ENCODE measurements at regions not wholly inside any gene's neighbourhood (a gene's known extent, or its start where the extent isn't known, plus 50 kb on each side); places are given as distances from the start of the nearest gene placed in this dataset.

DNA sequence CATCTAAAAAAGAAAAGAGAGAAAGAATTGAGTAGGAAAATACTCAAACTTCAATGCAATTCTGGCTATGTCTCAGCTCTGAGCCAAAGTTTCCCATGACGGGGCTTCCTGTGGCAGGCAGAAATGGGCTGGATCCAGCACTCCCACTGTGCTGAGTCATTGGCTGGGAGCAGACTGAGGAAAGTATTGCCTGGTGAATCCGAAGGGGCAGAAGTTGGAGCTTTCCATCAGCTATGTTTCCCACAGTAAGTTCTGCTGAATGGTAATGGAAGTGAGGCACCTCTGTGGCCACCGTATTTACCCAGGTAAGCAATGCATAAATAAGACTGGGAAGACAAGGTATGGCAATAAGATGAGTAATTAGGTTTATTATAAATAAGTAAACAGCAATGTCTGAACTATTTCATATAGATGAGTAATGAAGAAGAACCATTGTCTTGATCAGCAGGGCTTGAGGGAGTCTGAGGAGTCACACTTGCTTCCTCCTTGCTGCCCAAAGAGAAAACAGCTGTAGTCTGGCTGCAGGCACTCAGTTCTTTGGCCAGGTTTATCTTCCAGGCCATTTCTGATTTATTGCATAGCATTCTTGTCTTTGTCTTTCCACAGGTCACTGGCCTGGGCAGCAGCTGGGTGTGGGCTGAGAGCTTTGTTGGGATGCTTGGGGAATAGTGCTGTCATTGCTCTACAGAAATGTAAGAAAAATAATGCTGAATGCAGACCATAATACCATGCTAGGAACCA, 255.3 kb downstream of the DNAJB9 start:
- Mint-ChIP-seq H3K4me1 (no peaks in the 10 kb centered on the region), H3K4me3 (no peak overlapping the region), H3K27ac (no peak overlapping the region), H3K36me3 (no peaks in the 10 kb centered on the region), H3K9me3 (peaks cover 7% of the 10 kb centered on the region)
- ATAC-seq (no peak), DNase-seq (ENCODE audit: low spot score in 2 of 2) (no peak)

DNA sequence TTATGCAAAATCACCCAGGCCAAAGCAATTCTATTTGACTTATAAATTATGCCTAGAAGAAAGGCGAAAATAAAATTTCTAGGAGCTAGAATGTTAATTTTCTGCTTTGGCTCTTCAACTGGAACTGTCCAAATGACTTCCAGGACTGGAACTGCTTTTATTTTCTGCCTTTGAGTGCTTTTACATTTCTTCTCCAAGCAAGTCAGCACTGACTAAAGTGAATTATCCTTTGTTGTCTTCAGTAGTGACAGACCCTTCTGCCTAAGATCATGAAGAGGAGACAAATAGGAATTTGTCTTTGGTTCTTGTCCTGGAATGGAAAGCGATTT, 255.9 kb downstream of the DNAJB9 start:
- no peak for DNase-seq (ENCODE audit: low spot score in 2 of 2)
- Mint-ChIP-seq H3K27ac (no peak overlapping the region), H3K4me3 (no peak overlapping the region), H3K36me3 (no peaks in the 10 kb centered on the region), H3K9me3 (peaks cover 7% of the 10 kb centered on the region), H3K4me1 (no peaks in the 10 kb centered on the region)
- no peak for ATAC-seq

DNA sequence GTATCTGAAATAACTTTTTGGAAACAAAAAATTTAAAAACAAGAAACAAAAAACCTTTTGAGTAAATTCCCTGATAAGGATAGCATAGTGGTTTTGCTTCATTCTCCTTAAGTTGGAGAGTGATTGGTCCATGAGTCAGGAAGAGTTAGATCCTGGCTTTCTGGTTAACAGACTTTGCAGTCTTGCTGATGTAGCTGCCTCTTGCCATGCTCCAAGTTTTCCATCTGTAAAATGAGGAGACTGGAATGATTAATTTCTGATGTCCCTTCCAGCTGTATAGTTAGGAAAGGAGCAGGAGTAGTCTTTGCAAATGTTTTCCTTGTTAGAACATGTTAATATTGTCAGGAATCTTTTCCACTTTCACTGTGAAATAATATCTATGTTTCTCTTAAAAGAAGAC, 266.6 kb downstream of the DNAJB9 start:
- no peaks in the 10 kb centered on the region for H3K36me3 Mint-ChIP-seq
- H3K9me3 Mint-ChIP-seq: peaks cover 13% of the 10 kb centered on the region
- ATAC-seq (no peak), DNase-seq (ENCODE audit: low spot score in 2 of 2) (no peak)
- H3K27ac Mint-ChIP-seq: no peak overlapping the region
- no peak overlapping the region for H3K4me3 Mint-ChIP-seq
- no peaks in the 10 kb centered on the region for H3K4me1 Mint-ChIP-seq

DNA sequence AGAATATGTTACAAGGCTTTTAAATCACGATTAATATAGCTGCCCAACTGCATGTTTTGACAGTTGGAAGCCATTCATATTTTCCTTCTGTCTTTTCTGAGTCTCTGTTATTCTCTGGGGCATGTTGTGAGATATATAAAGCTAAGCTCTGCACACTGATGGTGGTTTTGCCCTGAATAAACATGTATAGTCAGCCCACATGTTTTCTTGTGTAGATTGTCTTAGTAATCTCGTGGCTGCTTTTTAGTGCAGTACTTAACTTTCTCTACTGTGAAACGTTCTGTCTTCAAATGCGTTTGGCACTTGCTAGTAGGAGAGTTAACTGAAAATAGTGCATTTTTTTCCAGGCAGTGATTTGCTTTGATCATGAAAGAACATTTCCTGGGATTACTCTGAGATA, 268.5 kb downstream of the DNAJB9 start:
- H3K27ac Mint-ChIP-seq: no peak overlapping the region
- no peak overlapping the region for H3K4me3 Mint-ChIP-seq
- no peak for DNase-seq (ENCODE audit: low spot score in 2 of 2)
- H3K9me3 Mint-ChIP-seq: peaks cover 13% of the 10 kb centered on the region
- no peak for ATAC-seq
- H3K36me3 Mint-ChIP-seq: no peaks in the 10 kb centered on the region
- no peaks in the 10 kb centered on the region for H3K4me1 Mint-ChIP-seq

DNA sequence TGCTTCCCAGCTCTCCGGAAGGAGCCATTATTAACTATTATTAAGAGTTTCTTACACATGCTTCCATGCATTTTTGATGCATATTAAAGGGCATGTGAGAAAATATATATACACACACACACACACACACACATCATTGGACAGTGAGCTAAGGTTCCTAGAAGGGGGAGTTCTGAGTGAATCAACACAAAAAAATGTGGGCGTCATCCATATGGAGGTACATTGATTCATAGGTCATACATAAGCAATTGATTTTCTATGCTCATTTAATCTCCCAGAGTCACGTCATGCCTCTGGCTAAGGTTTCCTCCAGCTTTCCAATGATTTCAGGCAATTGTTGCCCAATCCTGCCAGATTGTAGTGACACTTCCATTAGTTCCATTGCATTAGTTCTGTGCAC, 269.4 kb downstream of the DNAJB9 start:
- peaks cover 13% of the 10 kb centered on the region for H3K9me3 Mint-ChIP-seq
- H3K36me3 Mint-ChIP-seq: no peaks in the 10 kb centered on the region
- DNase-seq (ENCODE audit: low spot score in 2 of 2): no peak
- H3K27ac Mint-ChIP-seq: no peak overlapping the region
- no peak for ATAC-seq
- H3K4me1 Mint-ChIP-seq: no peaks in the 10 kb centered on the region
- H3K4me3 Mint-ChIP-seq: no peak overlapping the region

DNA sequence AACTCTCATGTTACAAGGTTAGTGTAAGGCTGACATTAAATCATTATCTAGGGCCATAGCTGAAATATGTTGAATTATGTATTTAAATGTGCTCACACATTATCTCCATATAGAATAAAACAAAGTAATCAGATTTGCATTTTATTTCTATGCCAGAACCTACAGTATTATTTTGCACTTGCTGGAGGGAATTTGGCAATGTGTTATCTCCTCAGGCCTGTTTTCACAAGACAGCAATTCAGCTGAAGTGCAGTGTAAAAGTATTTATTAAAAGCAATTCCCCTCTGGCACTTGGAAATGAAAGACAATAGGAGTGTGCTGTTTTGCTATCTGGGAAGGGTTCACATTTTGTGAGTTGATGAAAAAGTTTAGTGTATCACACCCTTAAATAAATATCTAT, 276.3 kb downstream of the DNAJB9 start:
- H3K36me3 Mint-ChIP-seq: no peaks in the 10 kb centered on the region
- no peak overlapping the region for H3K27ac Mint-ChIP-seq
- H3K9me3 Mint-ChIP-seq: peaks cover 8% of the 10 kb centered on the region
- ATAC-seq (no peak), DNase-seq (ENCODE audit: low spot score in 2 of 2) (no peak)
- H3K4me1 Mint-ChIP-seq: no peaks in the 10 kb centered on the region
- H3K4me3 Mint-ChIP-seq: no peak overlapping the region

DNA sequence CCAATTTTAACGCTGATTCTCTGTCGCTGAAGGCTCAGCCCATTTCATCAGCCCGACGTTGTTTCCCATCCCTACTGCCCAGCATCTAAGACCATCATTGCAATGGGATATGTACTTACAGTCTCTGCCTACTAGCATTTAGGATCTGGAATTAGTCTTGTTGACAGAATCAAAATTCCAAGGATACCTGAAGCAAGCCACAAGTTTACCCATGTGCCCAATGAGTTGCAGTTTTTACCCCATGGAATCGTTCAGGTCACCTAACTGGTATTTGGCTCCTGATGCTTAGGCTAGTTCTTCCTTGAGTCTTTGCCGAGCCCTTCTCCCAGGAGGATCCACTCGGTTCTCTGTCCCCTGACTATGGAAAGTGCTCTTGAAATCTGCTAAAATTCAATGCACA, 276.8 kb downstream of the DNAJB9 start:
- Mint-ChIP-seq H3K4me3 (no peak overlapping the region), H3K4me1 (no peaks in the 10 kb centered on the region), H3K27ac (no peak overlapping the region), H3K36me3 (no peaks in the 10 kb centered on the region), H3K9me3 (peaks cover 11% of the 10 kb centered on the region)
- DNase-seq (ENCODE audit: low spot score in 2 of 2): no peak
- ATAC-seq: no peak

DNA sequence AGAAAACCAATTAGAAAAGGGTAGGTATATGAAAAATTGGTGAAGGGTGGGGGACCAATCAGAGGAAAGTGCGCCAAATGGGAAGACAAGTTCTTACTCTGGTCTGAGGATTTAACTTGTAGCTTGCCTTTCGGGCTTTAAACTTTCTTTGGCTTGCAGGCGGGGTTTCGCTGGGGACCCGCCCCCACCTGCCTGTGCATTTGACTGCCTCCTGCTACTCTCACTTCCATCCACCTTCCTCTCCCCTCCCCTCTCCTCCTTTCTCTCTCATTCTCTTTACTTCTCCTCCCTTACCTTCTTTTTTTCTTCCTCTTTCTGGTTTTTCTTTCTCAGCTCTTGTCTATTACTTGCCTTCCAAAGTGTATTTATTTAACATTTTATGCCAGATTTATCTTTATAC, 278.8 kb downstream of the DNAJB9 start:
- no peak for ATAC-seq
- Mint-ChIP-seq H3K4me3 (no peak overlapping the region), H3K27ac (no peak overlapping the region), H3K9me3 (peaks cover 9% of the 10 kb centered on the region), H3K36me3 (no peaks in the 10 kb centered on the region), H3K4me1 (no peaks in the 10 kb centered on the region)
- no peak for DNase-seq (ENCODE audit: low spot score in 2 of 2)

DNA sequence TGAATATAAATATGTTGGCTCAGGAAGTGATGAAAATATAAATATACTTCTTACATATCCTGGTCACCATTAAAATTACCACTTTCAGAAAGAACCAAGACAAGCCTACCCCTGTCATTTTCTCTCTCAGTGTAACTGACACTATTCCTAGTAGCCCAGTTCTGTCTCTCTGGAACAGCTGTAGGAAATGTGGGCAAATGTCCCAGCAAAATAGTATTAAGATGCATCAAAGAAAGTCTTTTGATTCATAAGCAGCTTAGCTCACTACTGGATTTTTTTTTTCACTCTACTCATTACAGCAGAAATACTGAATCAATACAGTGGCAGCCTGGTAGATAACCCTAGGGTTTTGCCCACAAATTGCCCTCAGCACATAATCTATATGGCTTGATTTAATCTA, 290.9 kb downstream of the DNAJB9 start:
- H3K27ac Mint-ChIP-seq: no peak overlapping the region

DNA sequence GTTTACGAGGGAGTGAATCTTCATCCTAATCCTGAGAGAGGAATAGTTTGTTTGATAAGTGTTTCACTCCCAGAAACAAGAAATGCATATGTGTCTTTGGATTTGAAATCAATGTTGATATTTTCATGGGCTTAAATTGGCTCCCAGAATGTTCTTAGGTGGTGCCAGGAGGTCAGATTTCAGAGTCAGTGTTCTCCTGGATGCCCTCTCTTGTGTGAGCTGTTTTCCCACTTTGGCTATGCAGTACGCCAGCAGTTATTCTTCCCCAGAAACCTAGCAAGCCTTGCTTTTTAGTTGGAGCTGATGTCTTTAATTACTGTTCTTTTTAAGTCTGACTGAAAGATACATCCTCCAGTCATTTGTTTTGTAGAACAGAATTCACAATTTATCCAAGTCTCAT, 291.4 kb downstream of the DNAJB9 start:
- H3K27ac Mint-ChIP-seq: no peak overlapping the region
- H3K9me3 Mint-ChIP-seq: peaks cover 13% of the 10 kb centered on the region
- H3K4me3 Mint-ChIP-seq: no peak overlapping the region
- DNase-seq (ENCODE audit: low spot score in 2 of 2) (no peak), ATAC-seq (no peak)
- no peaks in the 10 kb centered on the region for H3K4me1 Mint-ChIP-seq
- H3K36me3 Mint-ChIP-seq: no peaks in the 10 kb centered on the region

More for the DNA sequence above, 290.9 kb downstream of the DNAJB9 start:
- no peak overlapping the region for H3K4me3 Mint-ChIP-seq
- ATAC-seq: no peak
- H3K36me3 Mint-ChIP-seq: no peaks in the 10 kb centered on the region
- H3K9me3 Mint-ChIP-seq: peaks cover 13% of the 10 kb centered on the region
- H3K4me1 Mint-ChIP-seq: no peaks in the 10 kb centered on the region
- DNase-seq (ENCODE audit: low spot score in 2 of 2): no peak

DNA sequence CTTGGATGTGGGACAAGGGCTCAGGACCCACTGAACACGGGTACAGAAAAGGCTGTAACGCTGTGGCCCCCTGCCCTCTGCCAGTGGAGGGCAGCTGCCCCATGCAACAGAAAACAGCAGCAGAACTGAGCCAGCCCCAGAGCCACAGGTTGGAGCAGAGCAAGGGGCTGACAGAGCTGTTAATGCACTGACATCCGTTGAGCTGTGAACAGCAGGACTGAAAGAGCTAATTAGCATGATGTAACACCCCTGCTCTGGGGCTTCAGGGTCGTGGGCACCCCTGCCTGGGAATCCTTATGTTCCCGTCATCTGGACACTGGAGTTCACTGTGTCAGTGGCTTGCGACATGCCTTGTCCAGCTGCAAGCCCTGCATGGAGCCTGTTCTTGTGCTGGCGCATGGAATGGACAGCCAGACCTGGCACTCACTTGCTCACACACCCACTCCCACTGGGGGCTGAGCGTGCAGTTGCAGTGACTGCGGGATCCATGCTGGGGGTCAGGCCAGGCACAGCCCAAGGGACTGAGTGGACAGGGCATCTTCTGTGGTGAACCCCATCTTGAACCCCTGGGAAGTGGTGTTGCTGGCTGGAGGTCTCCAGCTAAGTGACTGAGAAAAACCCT, 293.7 kb downstream of the DNAJB9 start:
- Mint-ChIP-seq H3K9me3 (peaks cover 6% of the 10 kb centered on the region), H3K4me1 (no peaks in the 10 kb centered on the region), H3K27ac (no peak overlapping the region), H3K36me3 (no peaks in the 10 kb centered on the region), H3K4me3 (no peak overlapping the region)
- no peak for ATAC-seq
- no peak for DNase-seq (ENCODE audit: low spot score in 2 of 2)

DNA sequence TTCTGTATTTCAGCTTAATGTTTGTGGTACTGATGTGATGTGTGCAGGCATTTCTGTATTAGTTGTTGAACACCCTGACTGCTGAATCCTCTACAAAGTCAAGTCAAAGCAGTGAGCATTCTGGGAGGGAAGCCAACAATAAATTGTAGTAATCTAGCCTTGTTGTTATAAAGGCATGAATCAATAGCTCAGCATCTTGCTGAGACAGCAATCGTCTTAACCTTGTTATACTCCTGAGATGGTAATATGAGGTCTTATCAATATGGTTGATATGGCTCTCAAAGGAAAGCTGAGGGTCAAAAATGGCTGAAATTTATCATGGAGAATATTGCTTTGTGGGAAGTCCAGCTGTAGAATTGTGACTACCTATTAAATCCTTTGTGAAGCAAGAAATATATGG, 299.4 kb downstream of the DNAJB9 start:
- ATAC-seq: no peak
- peaks cover 9% of the 10 kb centered on the region for H3K9me3 Mint-ChIP-seq

DNA sequence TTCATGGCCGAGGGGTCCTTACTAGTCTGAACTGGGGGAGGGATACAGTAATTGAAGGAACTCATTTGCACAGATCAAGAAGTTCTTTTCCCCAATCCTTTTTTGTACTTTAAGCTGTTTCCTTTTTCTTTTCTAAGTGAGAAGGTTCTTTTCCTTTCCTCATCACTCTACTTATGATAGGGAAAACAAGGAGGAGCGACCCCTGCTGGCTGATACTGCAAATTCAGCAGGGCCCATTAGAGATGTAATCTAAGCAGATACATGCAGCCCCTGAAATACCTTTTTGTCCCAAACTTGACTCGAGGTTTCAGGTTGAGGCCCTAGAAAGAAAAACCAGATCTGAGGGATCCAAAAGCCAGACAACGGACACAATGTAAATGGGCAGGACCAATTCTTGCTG, 305.5 kb downstream of the DNAJB9 start:
- Mint-ChIP-seq H3K4me1 (no peaks in the 10 kb centered on the region), H3K9me3 (peaks cover 7% of the 10 kb centered on the region), H3K36me3 (peaks cover 6% of the 10 kb centered on the region), H3K4me3 (no peak overlapping the region), H3K27ac (no peak overlapping the region)
- DNase-seq (ENCODE audit: low spot score in 2 of 2) (no peak), ATAC-seq (no peak)

More for the DNA sequence above, 299.4 kb downstream of the DNAJB9 start:
- H3K4me3 Mint-ChIP-seq: no peak overlapping the region
- no peak overlapping the region for H3K27ac Mint-ChIP-seq
- H3K36me3 Mint-ChIP-seq: peaks cover 2% of the 10 kb centered on the region
- no peaks in the 10 kb centered on the region for H3K4me1 Mint-ChIP-seq
- no peak for DNase-seq (ENCODE audit: low spot score in 2 of 2)

DNA sequence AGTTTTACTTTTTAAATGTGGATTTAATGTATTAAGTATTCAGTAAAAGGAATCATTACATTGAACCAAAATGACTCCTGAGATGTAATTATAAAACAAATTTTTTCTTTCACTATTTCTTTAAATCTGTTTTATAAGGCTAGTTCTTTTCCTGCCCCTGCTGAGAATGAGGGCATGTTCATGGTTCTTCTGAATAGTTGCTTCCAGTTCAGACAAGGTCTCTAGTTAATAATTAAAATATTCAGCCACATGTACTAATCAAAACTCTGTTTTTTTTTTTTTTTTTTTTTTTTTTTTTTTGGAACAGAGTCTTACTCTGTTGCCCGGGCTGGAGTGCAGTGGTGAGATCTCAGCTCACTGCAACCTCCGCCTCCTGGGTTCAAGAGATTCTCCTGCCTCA, 321.2 kb downstream of the DNAJB9 start:
- no peaks in the 10 kb centered on the region for H3K36me3 Mint-ChIP-seq
- H3K9me3 Mint-ChIP-seq: peaks cover 13% of the 10 kb centered on the region

DNA sequence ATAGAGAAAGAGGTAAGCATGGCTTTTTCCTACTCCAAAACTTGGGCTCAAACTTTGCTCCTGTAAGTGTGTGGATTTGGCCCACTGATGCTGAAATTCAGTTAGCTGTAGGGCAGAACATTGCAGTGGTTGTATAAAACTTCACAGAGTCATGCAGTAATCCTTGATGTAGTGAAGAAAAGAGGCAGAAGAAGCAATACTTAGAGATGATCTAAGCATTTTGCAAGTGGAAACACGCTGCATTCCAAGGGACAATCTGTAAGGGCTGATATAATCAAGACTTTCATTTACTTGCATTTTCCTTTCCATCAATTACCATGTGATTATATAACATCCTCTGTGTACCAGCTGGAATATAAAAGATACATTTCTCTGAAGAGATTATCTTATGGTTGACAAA, 338.8 kb downstream of the DNAJB9 start:
- peaks cover 6% of the 10 kb centered on the region for H3K9me3 Mint-ChIP-seq
- no peak for DNase-seq (ENCODE audit: low spot score in 2 of 2)
- H3K36me3 Mint-ChIP-seq: no peaks in the 10 kb centered on the region
- no peak for ATAC-seq
- H3K27ac Mint-ChIP-seq: no peak overlapping the region
- no peaks in the 10 kb centered on the region for H3K4me1 Mint-ChIP-seq
- no peak overlapping the region for H3K4me3 Mint-ChIP-seq

More for the DNA sequence above, 321.2 kb downstream of the DNAJB9 start:
- ATAC-seq (no peak), DNase-seq (ENCODE audit: low spot score in 2 of 2) (no peak)
- Mint-ChIP-seq H3K27ac (no peak overlapping the region), H3K4me3 (no peak overlapping the region), H3K4me1 (no peaks in the 10 kb centered on the region)

DNA sequence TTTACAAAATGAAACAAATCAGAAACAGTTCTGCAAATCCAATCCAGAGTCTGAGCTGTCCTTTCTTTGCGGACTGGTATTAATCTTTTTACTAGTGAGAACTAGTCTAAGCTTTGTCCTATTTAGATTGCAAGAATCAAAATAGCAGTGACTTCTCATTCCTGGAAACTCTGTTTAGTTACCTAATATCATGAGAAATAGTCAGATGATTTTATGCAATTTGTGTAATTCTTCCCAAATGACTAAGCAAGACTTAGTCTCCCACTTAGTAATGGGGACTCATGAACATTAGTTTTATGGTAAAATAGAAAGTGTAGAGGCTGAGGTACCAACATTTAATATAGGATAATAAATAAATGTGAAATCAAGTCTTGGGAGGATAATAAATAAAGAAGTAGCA, 341.3 kb downstream of the DNAJB9 start:
- Mint-ChIP-seq H3K4me3 (no peak overlapping the region), H3K9me3 (peaks cover 12% of the 10 kb centered on the region), H3K27ac (no peak overlapping the region), H3K4me1 (no peaks in the 10 kb centered on the region), H3K36me3 (no peaks in the 10 kb centered on the region)
- ATAC-seq (no peak), DNase-seq (ENCODE audit: low spot score in 2 of 2) (no peak)
